ENCODE measurements at regions not wholly inside any gene's neighbourhood (a gene's known extent, or its start where the extent isn't known, plus 50 kb on each side); places are given as distances from the start of the nearest gene placed in this dataset.
"Not testable (repeated sequence)": the region's sequence is repeated elsewhere in the genome, so short reads cannot be mapped to it uniquely, and the experiment has no call there.

DNA sequence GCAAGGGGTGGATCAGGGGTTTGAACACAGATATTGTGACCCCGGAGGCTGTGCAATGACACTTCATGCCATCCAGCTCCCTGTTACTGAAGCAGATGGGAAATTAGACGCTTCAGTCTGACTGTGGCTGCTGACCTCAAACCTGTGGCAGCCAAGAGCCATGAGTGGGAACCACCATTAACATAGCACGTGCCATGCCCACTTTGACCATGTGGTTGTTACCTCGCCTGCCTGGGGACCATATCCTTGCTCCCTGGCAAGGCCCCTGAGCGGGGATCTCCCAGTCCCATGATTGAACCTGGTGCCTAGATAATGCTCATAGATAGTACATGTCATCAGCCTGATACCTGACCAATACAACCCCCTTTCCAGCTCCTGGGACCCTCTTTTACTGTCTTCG lies 68.9 kb downstream of the CYP26B1 start:
- no peak overlapping the region for H3K27ac ChIP-seq
- 84 to 96% (median 89%) methylated on average over 6 of the region's 6 CpGs for WGBS, 4 donors
- intact Hi-C loops (cut with DNase I): no loop called here
- TF ChIP-seq, protein P1, sequence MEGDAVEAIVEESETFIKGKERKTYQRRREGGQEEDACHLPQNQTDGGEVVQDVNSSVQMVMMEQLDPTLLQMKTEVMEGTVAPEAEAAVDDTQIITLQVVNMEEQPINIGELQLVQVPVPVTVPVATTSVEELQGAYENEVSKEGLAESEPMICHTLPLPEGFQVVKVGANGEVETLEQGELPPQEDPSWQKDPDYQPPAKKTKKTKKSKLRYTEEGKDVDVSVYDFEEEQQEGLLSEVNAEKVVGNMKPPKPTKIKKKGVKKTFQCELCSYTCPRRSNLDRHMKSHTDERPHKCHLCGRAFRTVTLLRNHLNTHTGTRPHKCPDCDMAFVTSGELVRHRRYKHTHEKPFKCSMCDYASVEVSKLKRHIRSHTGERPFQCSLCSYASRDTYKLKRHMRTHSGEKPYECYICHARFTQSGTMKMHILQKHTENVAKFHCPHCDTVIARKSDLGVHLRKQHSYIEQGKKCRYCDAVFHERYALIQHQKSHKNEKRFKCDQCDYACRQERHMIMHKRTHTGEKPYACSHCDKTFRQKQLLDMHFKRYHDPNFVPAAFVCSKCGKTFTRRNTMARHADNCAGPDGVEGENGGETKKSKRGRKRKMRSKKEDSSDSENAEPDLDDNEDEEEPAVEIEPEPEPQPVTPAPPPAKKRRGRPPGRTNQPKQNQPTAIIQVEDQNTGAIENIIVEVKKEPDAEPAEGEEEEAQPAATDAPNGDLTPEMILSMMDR (IDR thresholded peaks at IDR 0.05): no peak
- TF ChIP-seq POLR2A (IDR thresholded peaks at IDR 0.05): no peak
- no peaks in the 10 kb centered on the region for H3K4me1 ChIP-seq
- DNase-seq (no peak), ATAC-seq (no peak)
- peaks cover 0 to 12% (median 5%) of the 10 kb centered on the region in 12 donors for H3K9me3 ChIP-seq
- H3K27me3 ChIP-seq: no peaks in the 10 kb centered on the region
- H3K4me3 ChIP-seq: no peak overlapping the region
- H3K36me3 ChIP-seq: no peaks in the 10 kb centered on the region

DNA sequence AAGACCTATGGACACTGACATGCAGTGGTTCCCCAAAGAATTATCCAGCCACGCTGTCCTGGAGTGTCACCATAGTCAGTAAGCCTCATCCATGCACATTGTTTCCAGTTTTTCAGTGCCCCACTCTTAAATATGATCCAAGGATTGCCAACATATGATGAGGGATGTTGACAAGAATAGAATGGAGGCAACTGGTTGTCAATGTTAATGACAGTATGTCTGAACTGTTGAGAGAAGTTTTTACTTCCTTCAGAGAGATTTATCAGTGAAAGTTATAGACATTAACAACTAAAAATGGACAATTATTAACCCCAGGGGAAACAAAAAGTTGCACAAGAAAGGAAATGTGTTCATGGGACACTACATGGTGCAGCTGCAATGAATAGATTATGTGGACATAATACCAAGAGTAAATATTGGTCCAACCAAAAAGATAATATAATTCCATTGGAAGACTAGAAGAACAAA lies 69.9 kb downstream of the CYP26B1 start:
- 67 to 80% (median 77%) methylated on average over 1 of the region's 1 CpG for WGBS, 4 donors
- no peak for ATAC-seq
- no peaks in the 10 kb centered on the region for H3K36me3 ChIP-seq
- DNase-seq: no peak
- intact Hi-C loops (cut with DNase I): no loop called here
- no peak overlapping the region for H3K4me3 ChIP-seq
- H3K27ac ChIP-seq: no peak overlapping the region
- TF ChIP-seq, protein P1 (IDR thresholded peaks at IDR 0.05): no peak
- no peak for TF ChIP-seq POLR2A (IDR thresholded peaks at IDR 0.05)
- H3K27me3 ChIP-seq: no peaks in the 10 kb centered on the region
- no peaks in the 10 kb centered on the region for H3K4me1 ChIP-seq
- H3K9me3 ChIP-seq: peaks cover 0 to 22% (median 12%) of the 10 kb centered on the region in 12 donors

DNA sequence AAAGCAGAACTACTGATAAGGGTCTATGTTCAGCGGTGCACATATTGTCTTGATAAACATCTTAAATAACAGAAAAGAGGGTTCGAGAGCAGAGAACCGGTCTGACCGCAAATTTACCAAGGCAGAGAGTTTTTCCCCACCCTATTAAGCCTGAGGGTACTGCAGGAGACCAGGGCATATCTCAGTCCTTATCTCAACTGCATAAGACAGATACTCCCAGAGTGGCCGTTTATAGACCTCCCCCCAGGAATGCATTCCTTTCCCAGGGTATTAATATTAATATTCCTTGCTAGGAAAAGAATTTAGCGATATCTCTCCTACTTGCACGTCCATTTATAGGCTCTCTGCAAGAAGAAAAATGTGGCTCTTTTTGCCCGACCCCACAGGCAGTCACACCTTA lies 74.3 kb downstream of the CYP26B1 start:
- H3K9me3 ChIP-seq: peaks cover 0 to 27% (median 15%) of the 10 kb centered on the region in 12 donors

DNA sequence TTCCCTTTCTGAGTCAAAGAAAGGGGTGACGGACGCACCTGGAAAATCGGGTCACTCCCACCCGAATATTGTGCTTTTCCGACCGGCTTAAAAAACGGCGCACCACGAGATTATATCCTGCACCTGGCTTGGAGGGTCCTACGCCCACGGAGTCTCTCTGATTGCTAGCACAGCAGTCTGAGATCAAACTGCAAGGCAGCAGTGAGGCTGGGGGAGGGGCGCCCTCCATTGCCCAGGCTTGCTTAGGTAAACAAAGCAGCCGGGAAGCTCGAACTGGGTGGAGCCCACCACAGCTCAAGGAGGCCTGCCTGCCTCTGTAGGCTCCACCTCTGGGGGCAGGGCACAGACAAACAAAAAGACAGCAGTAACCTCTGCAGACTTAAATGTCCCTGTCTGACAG lies 83.5 kb downstream of the CYP26B1 start:
- H3K4me1 ChIP-seq; H3K4me3 ChIP-seq; H3K27me3 ChIP-seq; intact Hi-C loops (cut with DNase I); H3K36me3 ChIP-seq; H3K27ac ChIP-seq; ATAC-seq; H3K9me3 ChIP-seq; DNase-seq: not testable (repeated sequence)
- WGBS, 4 donors: 75 to 82% (median 76%) methylated on average over 7 to 14 of the region's 14 CpGs

More for the DNA sequence above, 74.3 kb downstream of the CYP26B1 start:
- H3K27me3 ChIP-seq; H3K4me1 ChIP-seq; H3K27ac ChIP-seq; ATAC-seq; H3K36me3 ChIP-seq; DNase-seq; intact Hi-C loops (cut with DNase I); H3K4me3 ChIP-seq: not testable (repeated sequence)
- 83 to 85% (median 84%) methylated on average over 7 to 8 of the region's 8 CpGs for WGBS, 4 donors

DNA sequence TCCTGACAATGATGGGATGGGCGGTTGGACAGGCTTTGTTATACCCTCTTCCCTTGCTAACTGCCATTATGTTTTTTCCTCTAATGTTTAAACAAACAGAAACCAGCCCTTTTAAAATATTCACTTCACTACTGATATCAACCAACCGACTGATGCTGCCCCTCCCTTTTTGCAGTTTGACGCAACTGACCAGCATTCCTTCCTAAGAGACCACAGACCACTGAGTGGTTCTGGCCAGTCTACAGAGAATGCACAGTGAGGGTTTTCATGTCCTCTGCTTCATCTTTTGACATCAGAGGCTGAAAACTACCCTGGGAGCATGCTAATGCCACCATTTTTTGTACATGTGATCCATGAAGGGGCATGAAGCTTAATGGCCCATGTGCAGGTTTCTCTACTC lies 85.3 kb downstream of the CYP26B1 start:
- no peaks in the 10 kb centered on the region for H3K36me3 ChIP-seq
- ATAC-seq: no peak
- intact Hi-C loops (cut with DNase I): no loop called here

More for the DNA sequence above, 85.3 kb downstream of the CYP26B1 start:
- TF ChIP-seq, protein P1 (IDR thresholded peaks at IDR 0.05): no peak
- no peak for TF ChIP-seq POLR2A (IDR thresholded peaks at IDR 0.05)
- 87 to 94% (median 90%) methylated on average over 3 of the region's 3 CpGs for WGBS, 4 donors
- Histone ChIP-seq H3K4me1 (no peaks in the 10 kb centered on the region), H3K4me3 (no peak overlapping the region), H3K27ac (no peak overlapping the region), H3K27me3 (peaks cover 0 to 6% (median 0%) of the 10 kb centered on the region in 9 donors), H3K9me3 (no peaks in the 10 kb centered on the region)
- no peak for DNase-seq

All from heart left ventricle (tissue), 16 donors.